Amniotic epithelial cell (primary cell): ENCODE measurements at regions not wholly inside any gene's neighbourhood (a gene's known extent, or its start where the extent isn't known, plus 50 kb on each side); places are given as distances from the start of the nearest gene placed in this dataset.
A peak's percentile ranks its signal among the peaks of the same experiment; 100 is the strongest.

Experiments
- DNase-seq: peaks from one replicate; pipeline ENCODE4 v3.0.0-alpha.2; 2010; ENCODE audit warnings: low read depth

DNA sequence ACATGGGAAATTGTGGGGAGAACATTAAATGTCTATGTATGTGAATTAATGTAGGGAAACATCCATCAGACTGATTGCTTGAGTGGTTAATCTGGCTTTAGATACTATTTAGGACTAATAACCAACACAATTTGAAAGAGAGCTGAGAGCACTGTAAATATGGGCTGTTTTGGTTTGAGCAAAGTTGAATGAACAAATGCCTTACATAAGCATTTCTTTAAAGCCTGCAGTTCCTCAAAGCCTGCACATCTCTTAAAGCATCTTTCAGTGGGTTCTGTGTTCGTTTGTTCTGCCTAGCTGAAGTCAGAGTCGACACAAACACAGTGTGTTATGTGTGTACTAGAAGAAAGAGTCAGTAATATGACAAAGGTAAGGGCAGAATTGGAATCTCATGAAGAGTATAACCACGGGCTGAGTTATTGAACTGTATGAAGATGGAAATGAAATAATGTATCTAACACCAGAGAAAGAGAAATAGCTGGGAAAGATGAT lies 350.0 kb downstream of the SIPA1L2 start:
- DNase-seq = no peak

DNA sequence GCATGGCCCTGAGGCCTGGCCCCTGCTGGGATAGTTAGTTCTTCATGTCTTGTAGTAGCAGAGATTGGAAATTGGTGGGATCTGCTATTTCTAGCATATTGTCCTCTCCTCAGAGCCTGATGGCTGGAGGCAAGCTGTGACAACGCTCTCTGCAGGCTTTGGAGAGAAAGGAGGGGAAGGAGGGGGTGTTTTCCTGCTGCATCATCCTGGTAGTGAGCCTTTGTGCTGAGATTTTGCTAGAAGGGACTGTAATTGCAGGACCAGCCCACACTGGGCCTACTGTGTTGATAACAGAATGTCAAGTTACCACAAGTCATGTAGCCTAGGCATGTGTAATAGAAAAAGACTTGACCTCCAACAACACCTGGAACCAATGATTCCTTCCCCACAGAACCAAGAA lies 351.0 kb downstream of the SIPA1L2 start:
- DNase-seq = no peak

DNA sequence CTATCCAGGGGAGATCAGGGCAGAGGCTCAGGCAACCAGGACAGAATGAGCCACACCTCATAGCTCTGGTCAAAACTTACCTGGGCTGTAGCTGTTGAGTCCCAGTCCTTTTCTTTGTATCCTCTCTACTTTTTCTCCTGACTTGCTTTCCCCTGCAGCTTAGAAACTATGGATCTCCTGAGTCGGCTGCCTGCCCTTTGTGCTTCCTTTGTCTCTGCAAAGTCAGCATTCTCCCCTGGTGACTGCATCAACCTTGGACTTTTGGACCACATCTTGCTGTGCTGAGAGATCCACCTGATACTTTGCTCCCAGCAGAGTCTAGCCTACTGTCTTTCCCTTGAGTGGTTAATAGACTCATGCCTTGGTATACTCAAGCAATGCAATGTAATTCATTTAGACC lies 353.3 kb downstream of the SIPA1L2 start:
- DNase-seq = no peak

DNA sequence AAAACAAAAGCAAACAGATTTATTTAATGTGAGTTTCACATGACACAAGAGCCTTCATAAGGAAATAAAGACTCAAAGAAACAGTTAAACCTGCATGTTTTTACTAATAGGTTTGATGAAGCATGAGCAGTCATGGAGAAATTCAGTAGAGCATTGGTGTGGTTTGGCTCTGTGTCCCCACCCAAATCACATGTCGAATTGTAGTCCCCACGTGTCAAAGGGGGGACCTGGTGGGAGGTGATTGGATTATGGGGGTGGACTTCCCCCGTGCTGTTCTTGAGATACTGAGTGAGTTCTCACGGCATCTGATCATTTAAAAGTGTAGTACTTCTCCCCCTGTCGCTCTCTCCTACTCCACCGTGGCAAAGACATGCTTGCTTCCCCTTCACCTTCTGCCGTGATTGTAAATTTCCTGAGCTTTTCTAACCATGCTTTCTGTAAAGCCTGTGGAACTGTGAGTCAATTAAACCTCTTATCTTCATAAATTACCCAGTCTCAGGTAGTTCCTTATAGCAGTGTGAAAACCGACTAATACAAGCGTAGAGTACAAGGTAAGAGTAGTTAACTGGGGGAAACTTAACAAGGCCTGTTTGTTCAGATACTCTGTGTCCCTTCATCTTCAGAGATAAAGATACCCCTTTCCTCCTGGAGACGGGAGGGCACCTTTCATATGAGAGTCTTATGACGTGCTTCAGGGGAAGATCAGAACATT lies 354.8 kb downstream of the SIPA1L2 start:
- DNase-seq = no peak

DNA sequence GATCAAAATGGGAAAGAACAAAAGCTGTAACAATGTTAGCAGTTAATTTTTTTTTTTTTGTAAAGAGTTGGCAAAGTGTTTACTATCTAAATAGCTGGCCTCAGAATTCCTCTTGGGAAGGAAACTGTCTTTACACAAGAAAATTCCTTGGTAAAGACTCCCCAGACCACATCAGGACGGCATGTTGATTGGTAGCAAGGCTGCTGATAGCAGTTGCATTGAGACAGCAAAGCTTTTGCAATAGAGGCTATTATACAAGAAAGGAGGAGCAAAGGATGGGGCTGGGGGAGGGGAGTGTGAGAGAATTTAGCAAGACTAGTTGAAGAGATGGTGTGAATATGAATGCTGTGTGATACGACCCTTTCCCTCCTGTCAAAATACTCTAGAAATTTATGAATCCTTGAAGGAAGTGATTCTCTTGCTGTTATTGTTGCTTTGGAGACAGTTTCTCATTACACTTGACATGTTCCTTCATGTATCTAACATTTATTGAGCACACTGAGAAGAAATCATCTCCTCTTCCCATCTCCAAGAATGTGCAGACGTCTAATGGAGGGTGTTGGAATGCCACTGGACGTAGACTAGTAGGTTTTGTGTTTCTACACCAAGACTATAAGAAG lies 355.6 kb downstream of the SIPA1L2 start:
- peak; percentile 93 for DNase-seq

DNA sequence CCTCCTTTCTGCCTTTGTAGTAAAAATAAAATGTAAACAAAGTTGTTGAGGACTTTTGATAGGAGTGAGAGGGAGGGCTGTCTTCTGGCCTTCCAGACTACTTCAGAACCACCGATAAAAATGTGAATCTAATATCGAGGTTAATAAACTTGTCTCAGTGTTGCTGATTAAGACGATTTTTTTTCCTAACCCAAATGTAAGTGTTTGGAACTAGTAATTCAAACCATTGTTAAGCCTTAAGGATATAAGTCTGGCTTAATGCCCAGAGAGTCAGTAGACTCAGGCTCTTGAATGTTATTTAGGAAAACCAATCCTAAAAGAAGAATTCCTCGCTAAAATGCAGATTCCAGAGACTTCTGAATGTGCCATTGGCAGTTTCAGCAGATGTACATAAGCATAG lies 356.9 kb downstream of the SIPA1L2 start:
- peak; percentile 19 for DNase-seq

DNA sequence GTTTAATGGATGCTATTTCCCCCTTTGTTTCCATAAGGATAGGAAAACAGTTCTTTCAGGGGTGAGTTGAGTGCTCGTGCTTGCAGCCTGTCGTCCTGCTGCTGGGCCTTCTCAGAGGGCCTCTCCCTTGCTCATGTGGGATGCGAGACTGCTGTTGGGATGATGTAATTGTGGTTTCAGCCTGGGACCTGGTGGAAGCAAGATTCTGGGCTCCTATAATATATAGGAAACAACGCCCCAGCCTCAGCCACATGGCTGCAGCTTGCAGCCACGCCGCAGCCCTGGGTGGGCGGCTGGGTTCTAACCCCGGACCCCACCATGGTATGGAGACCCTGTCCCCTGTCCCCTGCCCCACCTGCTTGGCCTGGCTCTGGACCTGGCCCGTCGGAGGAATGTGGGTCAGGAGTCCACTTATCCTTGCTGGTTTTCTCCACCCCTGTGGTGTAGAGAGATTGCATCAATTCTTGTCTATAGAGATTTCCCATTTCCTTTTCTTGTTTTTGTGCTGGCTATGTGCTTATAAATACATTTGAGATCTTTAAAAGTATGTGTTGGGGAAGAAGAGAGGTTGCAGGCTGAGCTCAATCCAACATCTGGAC lies 357.8 kb downstream of the SIPA1L2 start:
- DNase-seq = peak; percentile 61

DNA sequence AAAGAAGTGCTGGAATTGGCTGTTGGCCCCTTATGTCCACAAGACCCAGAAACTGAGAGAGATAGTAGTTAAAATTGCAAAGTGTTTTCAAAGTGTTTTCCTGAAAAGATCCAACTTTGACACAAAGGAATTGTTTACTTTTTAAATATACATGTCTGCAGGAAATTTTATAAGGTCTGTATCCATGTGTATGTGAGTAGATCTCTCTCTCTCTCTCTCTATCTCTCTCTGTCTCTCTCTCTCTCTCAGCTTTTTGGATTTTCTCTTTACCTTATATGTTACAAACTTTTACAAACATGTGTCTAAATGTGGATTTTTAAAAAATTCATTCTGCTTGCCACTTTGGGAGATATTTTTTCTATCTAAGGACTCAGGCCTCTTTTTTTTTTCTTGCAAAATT lies 358.6 kb downstream of the SIPA1L2 start:
- DNase-seq = no peak

DNA sequence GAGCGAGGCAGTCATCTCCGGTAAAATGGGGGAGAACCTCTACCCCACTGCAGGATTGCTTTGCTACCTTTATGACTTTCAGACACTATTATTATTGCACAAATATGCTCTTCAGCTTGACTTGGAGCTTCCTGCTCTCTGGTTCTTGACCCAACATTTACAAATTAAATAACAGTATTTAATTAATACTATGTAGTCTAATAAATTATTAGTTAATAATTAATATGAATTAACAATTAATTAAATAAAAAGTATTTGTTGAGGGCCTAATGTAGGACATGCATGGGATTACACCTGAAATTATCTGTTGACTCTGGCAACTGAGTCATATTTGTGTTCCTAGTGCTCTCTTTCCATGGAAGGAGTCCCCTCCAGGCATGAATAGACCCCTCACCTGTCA lies 359.9 kb downstream of the SIPA1L2 start:
- DNase-seq = no peak

DNA sequence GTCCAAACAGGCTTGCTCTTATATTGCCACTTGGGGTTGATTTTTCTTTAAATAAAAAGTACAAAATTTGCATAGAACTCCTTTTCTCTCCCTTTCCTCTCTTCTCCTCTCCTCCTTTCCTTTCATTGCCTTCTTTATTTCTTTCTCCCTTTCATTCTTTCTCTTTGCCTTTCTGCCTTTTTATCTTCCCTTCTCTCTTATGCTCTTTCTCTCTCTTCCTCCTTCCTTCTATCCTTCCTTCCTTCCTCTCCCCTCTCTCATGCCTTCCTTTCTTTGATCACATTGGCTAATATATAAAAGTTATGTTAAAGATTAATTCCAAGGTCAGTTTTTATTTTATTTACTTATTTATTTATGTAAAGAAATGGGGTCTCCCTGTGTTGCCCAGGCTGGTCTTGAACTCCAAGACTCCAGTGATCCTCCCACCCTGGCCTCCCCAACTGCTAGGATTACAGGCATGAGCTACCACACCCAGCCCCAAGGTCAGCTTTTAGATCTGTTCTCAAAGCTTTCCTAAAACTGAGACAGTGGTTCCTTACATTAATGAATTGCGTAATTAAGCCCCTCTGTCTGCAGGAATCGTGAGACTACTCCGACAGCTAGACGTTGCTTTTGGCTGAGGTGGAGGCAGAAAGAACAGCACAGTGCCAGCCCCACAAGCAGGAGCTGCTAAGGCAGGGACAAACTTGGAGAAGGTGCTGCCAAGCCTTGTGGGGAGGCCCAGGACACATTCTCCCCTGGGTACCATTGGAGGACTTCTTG lies 361.9 kb downstream of the SIPA1L2 start:
- DNase-seq = no peak

DNA sequence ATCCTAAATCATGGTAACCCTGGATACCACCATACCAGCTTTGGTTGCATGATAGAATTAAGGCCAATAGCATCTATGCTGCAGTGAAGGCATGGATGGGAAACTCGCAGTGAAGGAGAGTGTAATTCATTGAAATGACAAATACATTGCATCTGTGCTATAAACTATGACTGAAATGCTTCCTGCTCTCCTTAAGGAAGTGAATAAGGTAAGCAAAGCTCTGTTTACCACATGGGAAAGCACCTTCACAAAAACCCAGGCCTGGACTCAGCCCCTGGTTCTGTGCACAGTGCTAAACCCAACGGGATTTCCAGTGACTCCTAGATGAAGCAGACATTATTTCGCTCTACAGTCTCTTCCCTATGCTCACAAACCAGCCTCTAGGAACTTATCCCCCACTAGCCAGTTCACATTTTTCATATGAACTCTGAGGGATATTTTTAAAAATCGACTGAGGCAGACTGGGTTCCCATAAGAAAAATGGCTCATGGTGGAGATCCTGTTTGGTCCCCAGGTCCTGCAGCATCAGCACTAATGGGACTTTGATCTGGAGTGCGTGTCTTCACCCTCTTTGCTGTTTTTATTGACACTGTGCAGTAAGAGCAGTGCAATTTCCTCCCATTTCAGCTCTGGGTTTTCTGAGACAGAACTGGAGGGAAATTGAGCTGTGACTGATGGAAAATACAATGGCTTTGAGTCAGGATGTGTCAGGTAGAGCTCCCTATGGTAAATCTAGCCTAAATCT lies 362.7 kb downstream of the SIPA1L2 start:
- no peak for DNase-seq

DNA sequence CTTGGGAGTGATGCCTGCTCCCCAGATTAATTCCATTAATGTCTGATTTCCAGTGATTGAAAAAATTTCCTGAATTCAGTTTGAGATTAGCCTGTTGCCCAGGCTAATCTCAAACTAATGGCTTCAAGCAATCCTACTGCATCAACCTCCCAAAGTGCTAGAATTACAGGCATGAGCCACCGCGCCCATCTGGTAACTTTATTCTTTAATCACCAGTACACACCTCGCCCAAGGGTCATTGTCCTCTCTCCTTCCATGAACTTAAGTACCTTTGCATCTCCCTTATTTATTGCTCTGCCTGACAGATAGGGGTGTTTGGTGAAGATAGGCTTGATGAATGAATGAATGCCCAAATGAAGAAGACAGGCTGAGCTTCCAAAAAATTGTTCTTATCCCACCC lies 366.5 kb downstream of the SIPA1L2 start:
- no peak for DNase-seq

DNA sequence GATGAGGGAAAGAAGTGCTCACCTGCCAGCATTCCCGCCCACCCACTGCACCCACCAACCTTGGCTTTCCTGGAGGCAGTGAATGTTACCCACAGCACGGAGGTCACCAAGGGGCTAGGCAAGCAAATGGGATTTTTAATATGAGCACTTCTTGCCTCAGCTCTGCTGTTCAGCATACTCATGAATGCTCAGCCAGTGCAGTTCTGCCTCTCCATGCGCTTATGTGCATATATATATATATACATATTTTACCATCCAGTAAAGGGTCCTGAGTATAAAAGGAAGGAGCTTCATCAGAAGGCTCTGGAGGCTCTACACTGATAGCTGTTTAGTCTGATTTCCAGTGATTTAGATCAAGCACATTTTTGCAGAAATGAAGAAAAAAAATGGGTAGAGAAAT lies 366.9 kb downstream of the SIPA1L2 start:
- DNase-seq = no peak

DNA sequence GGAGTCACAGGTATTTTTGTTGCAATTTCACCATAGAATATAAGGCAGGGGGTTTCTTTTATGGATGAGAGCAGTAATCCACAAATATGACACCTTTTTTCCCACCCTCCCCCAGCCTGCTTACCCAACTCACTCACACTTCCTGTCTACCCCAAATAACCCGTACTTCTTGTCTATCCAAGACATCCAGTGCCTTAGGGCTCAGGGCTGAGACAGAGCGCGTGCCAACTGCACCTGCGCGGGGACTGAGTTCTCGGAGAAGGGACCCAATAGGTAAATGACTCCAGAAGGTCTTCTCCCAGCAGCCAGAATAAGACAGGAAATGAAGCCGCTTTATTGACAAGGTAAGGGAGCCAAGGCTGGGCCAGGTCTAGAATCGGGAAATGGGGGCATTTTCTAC lies 369.1 kb downstream of the SIPA1L2 start:
- DNase-seq = no peak

DNA sequence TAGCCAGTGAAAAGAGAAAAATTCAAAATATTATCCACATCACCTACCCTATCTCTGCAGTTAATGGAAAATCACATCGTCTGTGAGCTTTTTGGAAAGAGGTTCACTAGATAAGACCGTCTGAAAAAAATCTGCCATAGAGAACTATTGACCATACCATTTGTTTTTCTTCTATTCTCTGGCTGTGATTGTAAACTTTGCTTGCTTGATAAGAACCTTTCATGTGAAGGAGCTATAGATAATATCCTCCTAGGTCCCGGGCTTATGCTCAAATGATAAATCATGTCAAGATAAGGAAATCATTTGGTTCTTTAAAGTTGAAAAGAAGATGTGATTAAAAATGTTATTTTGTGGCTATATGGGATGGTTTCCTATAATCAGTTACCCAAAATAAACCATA lies 369.9 kb downstream of the SIPA1L2 start:
- no peak for DNase-seq

DNA sequence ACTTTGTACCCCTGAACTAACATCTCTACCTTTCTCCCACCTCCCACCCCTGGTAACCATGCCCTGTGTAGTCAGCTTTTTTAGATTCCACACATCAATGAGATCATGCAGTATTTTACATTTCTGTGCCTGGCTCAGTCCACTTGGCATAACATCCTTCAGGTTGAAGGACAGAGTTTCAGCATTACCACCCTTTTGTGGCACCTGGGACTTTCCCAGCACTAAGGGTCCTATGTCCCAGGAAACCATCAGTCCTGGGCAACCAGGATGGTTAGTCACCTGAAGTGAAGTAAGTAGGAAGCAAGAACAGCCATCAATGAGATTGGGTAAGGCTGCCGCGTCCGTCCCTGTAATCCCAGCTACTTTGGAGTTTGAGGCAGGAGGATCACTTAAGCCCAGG lies 370.6 kb downstream of the SIPA1L2 start:
- no peak for DNase-seq

DNA sequence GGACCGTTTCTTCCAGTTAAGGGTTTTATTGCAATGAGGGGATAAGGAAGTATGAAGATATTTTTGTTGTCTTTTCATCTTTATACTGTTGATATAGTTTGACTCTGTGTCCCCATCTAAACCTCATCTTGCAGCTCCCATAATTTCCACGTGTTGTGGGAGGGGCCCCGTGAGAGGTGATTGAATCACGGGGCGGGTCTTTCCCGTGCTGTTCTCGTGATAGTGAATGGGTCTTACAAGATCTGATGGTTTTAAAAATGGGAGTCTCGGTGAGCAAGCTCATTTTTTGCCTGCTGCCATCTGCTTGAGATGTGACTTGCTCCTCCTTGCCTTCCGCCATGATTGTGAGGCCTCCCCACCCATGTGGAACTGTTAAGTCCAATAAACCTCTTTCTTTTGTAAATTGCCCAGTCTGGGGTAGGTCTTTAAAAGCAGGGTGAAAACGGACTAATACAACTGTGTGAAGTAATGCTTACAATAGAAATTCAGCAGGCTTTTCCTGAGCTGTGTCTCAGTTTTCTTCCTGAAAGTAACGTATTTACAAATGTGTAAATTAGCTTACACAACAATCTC lies 377.3 kb downstream of the SIPA1L2 start:
- DNase-seq = no peak

DNA sequence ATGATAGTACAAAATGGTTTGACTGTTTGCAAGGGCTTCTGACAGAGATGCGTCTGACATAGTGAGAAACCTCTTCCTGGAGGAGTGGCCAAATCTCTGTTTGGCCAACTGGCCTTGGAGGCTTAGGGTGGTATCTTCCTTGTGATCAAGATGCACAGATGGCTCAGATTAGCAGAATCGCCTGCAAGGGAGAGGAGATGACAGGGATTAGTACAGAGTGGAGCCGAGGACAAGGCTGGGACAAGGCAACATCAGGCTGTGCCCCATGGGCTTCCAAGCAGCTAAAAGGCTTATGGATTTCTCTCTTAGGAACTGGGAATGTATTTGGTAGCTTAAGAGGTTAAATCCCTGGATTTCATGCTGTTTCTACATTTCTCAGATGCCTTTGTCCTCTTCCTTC lies 379.1 kb downstream of the SIPA1L2 start:
- DNase-seq = no peak

DNA sequence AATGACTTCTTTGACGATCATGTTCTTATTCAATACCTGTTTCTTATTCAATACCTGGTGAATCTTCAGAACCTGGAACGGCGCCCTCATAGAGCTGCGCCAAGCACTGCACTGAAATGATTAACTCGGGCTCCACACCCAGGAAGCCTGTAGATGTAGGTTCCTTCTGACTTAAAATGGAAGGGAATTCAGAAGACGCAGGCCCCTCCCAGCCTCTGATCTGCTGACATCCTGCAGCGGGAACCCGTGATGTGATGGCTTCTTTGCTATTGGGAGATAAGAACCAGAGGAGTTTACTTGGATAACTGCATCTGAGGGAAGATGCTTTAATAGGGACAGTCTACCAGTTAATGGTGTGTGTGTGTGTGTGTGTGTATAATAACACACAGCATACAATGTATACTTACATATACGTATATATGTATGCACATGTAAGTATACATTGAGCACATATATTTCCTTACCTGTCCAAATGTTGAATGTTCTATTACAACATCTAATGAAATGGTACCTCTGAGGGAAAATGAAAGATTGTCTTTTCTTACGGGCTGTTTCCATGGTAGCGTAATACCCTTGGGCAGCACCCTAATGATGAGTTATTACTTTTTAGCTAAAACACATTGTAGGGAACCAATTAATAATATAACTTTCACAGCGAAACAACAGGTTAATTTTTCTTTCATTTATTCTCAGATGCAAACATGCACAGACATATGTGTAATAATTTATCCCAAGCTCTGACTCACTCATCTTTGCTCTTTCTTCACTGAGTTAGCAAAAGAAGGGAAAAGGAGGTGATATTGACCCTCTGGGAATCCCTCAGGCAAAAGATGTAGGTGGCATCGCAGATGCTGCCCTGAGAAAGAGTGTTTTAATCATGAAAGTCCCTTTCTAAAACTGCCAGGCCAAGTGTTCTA lies 379.8 kb downstream of the SIPA1L2 start:
- no peak for DNase-seq

DNA sequence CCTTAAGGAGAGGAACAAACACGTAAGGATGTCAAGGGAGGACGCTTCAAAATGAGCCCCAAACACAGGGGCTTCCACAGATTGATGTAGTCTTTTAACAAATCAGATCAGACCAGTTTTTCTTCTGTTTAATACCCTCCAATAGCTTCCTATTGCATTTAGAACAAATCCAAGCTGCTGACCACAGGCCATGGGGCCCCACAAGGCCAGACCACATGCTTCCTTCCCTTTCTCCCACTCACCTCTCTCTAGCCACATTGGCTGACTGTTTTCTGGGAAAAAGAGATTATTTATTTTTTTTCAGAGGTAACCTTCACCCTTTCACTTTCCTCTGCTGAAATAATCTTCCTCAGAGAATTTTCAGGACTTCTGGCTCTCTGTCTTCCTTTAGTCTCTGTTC lies 380.6 kb downstream of the SIPA1L2 start:
- DNase-seq = peak; percentile 4
